ENCODE measurements at regions not wholly inside any gene's neighbourhood (a gene's known extent, or its start where the extent isn't known, plus 50 kb on each side); places are given as distances from the start of the nearest gene placed in this dataset.

GRCh38 chr21:27104846-27105431 lies 138.1 kb upstream of the ADAMTS5 start:
- no peaks in the 10 kb centered on the region for H3K9me3 ChIP-seq (ENCODE audit: low read depth)
- no peak overlapping the region for H3K9ac ChIP-seq
- peaks cover 7% of the 10 kb centered on the region for H3K4me1 ChIP-seq
- Mint-ChIP-seq H3K27ac (no peak overlapping the region), H3K27me3 (ENCODE audit: insufficient read depth, low read depth) (no peaks in the 10 kb centered on the region), H3K4me3 (no peak overlapping the region), H3K4me1 (no peaks in the 10 kb centered on the region), H3K9me3 (no peaks in the 10 kb centered on the region), H3K36me3 (no peaks in the 10 kb centered on the region)
- no peak overlapping the region for H3K4me3 ChIP-seq
- no peaks in the 10 kb centered on the region for H3F3A ChIP-seq (ENCODE audit: low read depth)
- no peaks in the 10 kb centered on the region for H4K20me1 ChIP-seq (ENCODE audit: low read depth)
- no peak overlapping the region for H3K4me2 ChIP-seq
- no peak overlapping the region for H2AFZ ChIP-seq (replicated peaks)
- H3K36me3 ChIP-seq, result no peaks in the 10 kb centered on the region
- DNase-seq (ENCODE audit: low spot score), result no peak
- H3K79me2 ChIP-seq (ENCODE audit: low read depth), result no peaks in the 10 kb centered on the region
- H3K27ac ChIP-seq, result no peak overlapping the region
- no peak for TF ChIP-seq EZH2 (IDR thresholded peaks at IDR 0.05)
- no peak for TF ChIP-seq EZH2phosphoT487 (IDR thresholded peaks at IDR 0.05)
- no peak for TF ChIP-seq CTCF (IDR thresholded peaks at IDR 0.05)
- no peaks in the 10 kb centered on the region for H3K27me3 ChIP-seq

GRCh38 chr21:27103768-27104167 lies 136.9 kb upstream of the ADAMTS5 start:
- Histone ChIP-seq H3K4me1 (peaks cover 7% of the 10 kb centered on the region), H3K4me3 (no peak overlapping the region), H3K79me2 (ENCODE audit: low read depth) (no peaks in the 10 kb centered on the region), H4K20me1 (ENCODE audit: low read depth) (no peaks in the 10 kb centered on the region), H3F3A (ENCODE audit: low read depth) (no peaks in the 10 kb centered on the region), H3K36me3 (no peaks in the 10 kb centered on the region), H3K27ac (no peak overlapping the region), H3K9ac (no peak overlapping the region), H3K27me3 (no peaks in the 10 kb centered on the region), H2AFZ (replicated peaks) (no peak overlapping the region), H3K9me3 (ENCODE audit: low read depth) (no peaks in the 10 kb centered on the region), H3K4me2 (no peak overlapping the region)
- H3K36me3 Mint-ChIP-seq, result no peaks in the 10 kb centered on the region
- H3K27ac Mint-ChIP-seq, result no peak overlapping the region
- no peaks in the 10 kb centered on the region for H3K27me3 Mint-ChIP-seq (ENCODE audit: insufficient read depth, low read depth)
- no peaks in the 10 kb centered on the region for H3K4me1 Mint-ChIP-seq
- no peaks in the 10 kb centered on the region for H3K9me3 Mint-ChIP-seq
- H3K4me3 Mint-ChIP-seq, result no peak overlapping the region
- no peak for TF ChIP-seq CTCF (IDR thresholded peaks at IDR 0.05)
- no peak for TF ChIP-seq EZH2 (IDR thresholded peaks at IDR 0.05)
- no peak for TF ChIP-seq EZH2phosphoT487 (IDR thresholded peaks at IDR 0.05)
- DNase-seq (ENCODE audit: low spot score), result no peak

GRCh38 chr21:27101523-27101922 lies 134.6 kb upstream of the ADAMTS5 start:
- Mint-ChIP-seq H3K4me3 (no peak overlapping the region), H3K27me3 (ENCODE audit: insufficient read depth, low read depth) (no peaks in the 10 kb centered on the region), H3K9me3 (no peaks in the 10 kb centered on the region), H3K27ac (no peak overlapping the region), H3K36me3 (no peaks in the 10 kb centered on the region), H3K4me1 (no peaks in the 10 kb centered on the region)
- no peak overlapping the region for H3K27ac ChIP-seq
- no peak overlapping the region for H3K9ac ChIP-seq
- H3F3A ChIP-seq (ENCODE audit: low read depth), result no peaks in the 10 kb centered on the region
- H2AFZ ChIP-seq (replicated peaks), result no peak overlapping the region
- no peak overlapping the region for H3K4me3 ChIP-seq
- TF ChIP-seq EZH2 (IDR thresholded peaks at IDR 0.05) (no peak), CTCF (IDR thresholded peaks at IDR 0.05) (no peak), EZH2phosphoT487 (IDR thresholded peaks at IDR 0.05) (no peak)
- H3K9me3 ChIP-seq (ENCODE audit: low read depth), result no peaks in the 10 kb centered on the region
- no peaks in the 10 kb centered on the region for H3K36me3 ChIP-seq
- H3K27me3 ChIP-seq, result no peaks in the 10 kb centered on the region
- H3K79me2 ChIP-seq (ENCODE audit: low read depth), result no peaks in the 10 kb centered on the region
- no peak overlapping the region for H3K4me2 ChIP-seq
- no peaks in the 10 kb centered on the region for H4K20me1 ChIP-seq (ENCODE audit: low read depth)
- DNase-seq (ENCODE audit: low spot score), result no peak
- peaks cover 7% of the 10 kb centered on the region for H3K4me1 ChIP-seq
